ENCODE measurements at regions not wholly inside any gene's neighbourhood (a gene's known extent, or its start where the extent isn't known, plus 50 kb on each side); places are given as distances from the start of the nearest gene placed in this dataset.

GRCh38 chr20:12406978-12407377 is 489.3 kb downstream of the BTBD3 start:
- TF ChIP-seq CTCF (IDR thresholded peaks at IDR 0.05), result no peak
- TF ChIP-seq POLR2A (IDR thresholded peaks at IDR 0.05), result no peak
